ENCODE measurements at regions not wholly inside any gene's neighbourhood (a gene's known extent, or its start where the extent isn't known, plus 50 kb on each side); places are given as distances from the start of the nearest gene placed in this dataset.

- H3K4me1 Mint-ChIP-seq = no peaks in the 10 kb centered on the region
- H3K27ac Mint-ChIP-seq (ENCODE audit: unreplicated experiment) = no peak overlapping the region
- peaks cover 2% of the 10 kb centered on the region for H3K9me3 Mint-ChIP-seq
- H3K27me3 Mint-ChIP-seq (ENCODE audit: low read depth) = no peaks in the 10 kb centered on the region
- H3K4me3 Mint-ChIP-seq = no peak overlapping the region
- no peaks in the 10 kb centered on the region for H3K36me3 Mint-ChIP-seq (ENCODE audit: low read depth)
- TF ChIP-seq CTCF (conservative IDR thresholded peaks at IDR 0.05) = no peak
- no peak for DNase-seq (ENCODE audit: low read depth, low spot score)
These were observed 687.9 kb upstream of the AADAT start for GRCh38 chr4:170777663-170778062.

GRCh38 chr4:170776983-170777382 lies 687.2 kb upstream of the AADAT start:
- no peak overlapping the region for H3K4me3 Mint-ChIP-seq
- no peaks in the 10 kb centered on the region for H3K27me3 Mint-ChIP-seq (ENCODE audit: low read depth)
- no peak overlapping the region for H3K27ac Mint-ChIP-seq (ENCODE audit: unreplicated experiment)
- H3K9me3 Mint-ChIP-seq = peaks cover 2% of the 10 kb centered on the region
- DNase-seq (ENCODE audit: low read depth, low spot score) = no peak
- TF ChIP-seq CTCF (conservative IDR thresholded peaks at IDR 0.05) = no peak
- no peaks in the 10 kb centered on the region for H3K36me3 Mint-ChIP-seq (ENCODE audit: low read depth)
- H3K4me1 Mint-ChIP-seq = no peaks in the 10 kb centered on the region

- Mint-ChIP-seq H3K27me3 (ENCODE audit: low read depth) (no peaks in the 10 kb centered on the region), H3K4me1 (no peaks in the 10 kb centered on the region), H3K36me3 (ENCODE audit: low read depth) (no peaks in the 10 kb centered on the region), H3K9me3 (peaks cover 2% of the 10 kb centered on the region), H3K4me3 (no peak overlapping the region), H3K27ac (ENCODE audit: unreplicated experiment) (no peak overlapping the region)
- DNase-seq (ENCODE audit: low read depth, low spot score) = no peak
- TF ChIP-seq CTCF (conservative IDR thresholded peaks at IDR 0.05) = no peak
These were observed 686.1 kb upstream of the AADAT start for GRCh38 chr4:170775851-170776250.

- no peaks in the 10 kb centered on the region for H3K4me1 Mint-ChIP-seq
- TF ChIP-seq CTCF (conservative IDR thresholded peaks at IDR 0.05) = no peak
- no peaks in the 10 kb centered on the region for H3K27me3 Mint-ChIP-seq (ENCODE audit: low read depth)
- peaks cover 2% of the 10 kb centered on the region for H3K9me3 Mint-ChIP-seq
- H3K36me3 Mint-ChIP-seq (ENCODE audit: low read depth) = no peaks in the 10 kb centered on the region
- no peak overlapping the region for H3K27ac Mint-ChIP-seq (ENCODE audit: unreplicated experiment)
- H3K4me3 Mint-ChIP-seq = no peak overlapping the region
- DNase-seq (ENCODE audit: low read depth, low spot score) = no peak
These were observed 684.0 kb upstream of the AADAT start for GRCh38 chr4:170773709-170774273.

- H3K27ac Mint-ChIP-seq (ENCODE audit: unreplicated experiment) = no peak overlapping the region
- no peak overlapping the region for H3K4me3 Mint-ChIP-seq
- H3K36me3 Mint-ChIP-seq (ENCODE audit: low read depth) = no peaks in the 10 kb centered on the region
- H3K9me3 Mint-ChIP-seq = peaks cover 2% of the 10 kb centered on the region
- H3K27me3 Mint-ChIP-seq (ENCODE audit: low read depth) = no peaks in the 10 kb centered on the region
- TF ChIP-seq CTCF (conservative IDR thresholded peaks at IDR 0.05) = no peak
- no peaks in the 10 kb centered on the region for H3K4me1 Mint-ChIP-seq
- no peak for DNase-seq (ENCODE audit: low read depth, low spot score)
These were observed 682.7 kb upstream of the AADAT start for GRCh38 chr4:170772429-170772828.

GRCh38 chr4:170770664-170771063 lies 680.9 kb upstream of the AADAT start:
- DNase-seq (ENCODE audit: low read depth, low spot score) = no peak
- Mint-ChIP-seq H3K27me3 (ENCODE audit: low read depth) (no peaks in the 10 kb centered on the region), H3K4me3 (no peak overlapping the region), H3K36me3 (ENCODE audit: low read depth) (no peaks in the 10 kb centered on the region), H3K9me3 (peaks cover 2% of the 10 kb centered on the region), H3K27ac (ENCODE audit: unreplicated experiment) (no peak overlapping the region), H3K4me1 (no peaks in the 10 kb centered on the region)
- TF ChIP-seq CTCF (conservative IDR thresholded peaks at IDR 0.05) = no peak
